CD8-positive, alpha-beta memory T cell (primary cell): ENCODE measurements at regions not wholly inside any gene's neighbourhood (a gene's known extent, or its start where the extent isn't known, plus 50 kb on each side); places are given as distances from the start of the nearest gene placed in this dataset.
"Not testable (repeated sequence)": the region's sequence is repeated elsewhere in the genome, so short reads cannot be mapped to it uniquely, and the experiment has no call there.

Experiments used
- CTCF ChIA-PET: fragments of 350-600 bp; sonication (Branson Sonifier 250); formaldehyde crosslinking; loops from one replicate; lab custom pipeline; 2021; ENCODE audit warnings: antibody characterized with exemption; lab: Charles Lee
- POLR2A ChIA-PET: fragments of 350-600 bp; sonication (Branson Sonifier 250); formaldehyde crosslinking; loops from one replicate; lab custom pipeline; 2021; ENCODE audit warnings: antibody characterized with exemption; lab: Charles Lee
- DNase-seq, 5 donors: peaks; one replicate each; pipeline versions ENCODE4 v3.0.0 to v3.0.0-alpha.2; 2020 to 2022; ENCODE audit warnings: mixed read lengths in 1 of 5
- H3K27ac ChIP-seq: one replicate; pipeline ENCODE4 v1.7.0; 2013; ENCODE audit warnings: low read depth, mild to moderate bottlenecking, low read length, moderate library complexity
- H3K27me3 ChIP-seq: 2 replicates; pipeline ENCODE4 v1.7.0; 2013; ENCODE audit warnings: low read length, mild to moderate bottlenecking; ENCODE audit not compliant: insufficient read depth, poor library complexity, severe bottlenecking
- H3K36me3 ChIP-seq: 2 replicates; pipeline ENCODE4 v1.7.0; 2013; ENCODE audit warnings: mild to moderate bottlenecking, low read length, moderate library complexity; ENCODE audit not compliant: insufficient read depth
- H3K4me1 ChIP-seq: 2 replicates; pipeline ENCODE4 v1.7.0; 2013; ENCODE audit warnings: mild to moderate bottlenecking, low read length, moderate library complexity; ENCODE audit not compliant: insufficient read depth
- H3K4me3 ChIP-seq: 2 replicates; pipeline ENCODE4 v1.7.0; 2013; ENCODE audit warnings: mild to moderate bottlenecking, low read length
- H3K9me3 ChIP-seq: 2 replicates; pipeline ENCODE4 v1.7.0; 2013; ENCODE audit warnings: mild to moderate bottlenecking, low read length
- H3K27ac Mint-ChIP-seq, 8 donors: one replicate each; pipeline ENCODE4 v1.8.0; 2020 to 2021; ENCODE audit warnings: mixed read lengths in 8 of 8, mild to moderate bottlenecking in 6 of 8, inconsistent platforms in 3 of 8, moderate library complexity in 3 of 8
- H3K27me3 Mint-ChIP-seq, 2 donors: one replicate each; pipeline ENCODE4 v1.8.0; 2020 to 2021; ENCODE audit warnings: mixed read lengths in 2 of 2, mild to moderate bottlenecking in 1 of 2, moderate library complexity in 1 of 2
- H3K36me3 Mint-ChIP-seq, 3 donors: one replicate each; pipeline ENCODE4 v1.8.0; 2020 to 2021; ENCODE audit warnings: mixed read lengths in 3 of 3, inconsistent platforms in 1 of 3, mild to moderate bottlenecking in 1 of 3
- H3K4me1 Mint-ChIP-seq, 3 donors: one replicate each; pipeline ENCODE4 v1.8.0; 2020 to 2021; ENCODE audit warnings: mixed read lengths in 3 of 3, inconsistent platforms in 1 of 3, mild to moderate bottlenecking in 1 of 3
- H3K4me3 Mint-ChIP-seq, 7 donors: one replicate each; pipeline ENCODE4 v1.8.0; 2020 to 2021; ENCODE audit warnings: mixed read lengths in 7 of 7, mild to moderate bottlenecking in 6 of 7, moderate library complexity in 4 of 7, inconsistent platforms in 2 of 7
- H3K9me3 Mint-ChIP-seq, 5 donors: one replicate each; pipeline ENCODE4 v1.8.0; 2020 to 2022; ENCODE audit warnings: mixed read lengths in 5 of 5, mild to moderate bottlenecking in 3 of 5, moderate library complexity in 2 of 5, inconsistent platforms in 1 of 5

DNA sequence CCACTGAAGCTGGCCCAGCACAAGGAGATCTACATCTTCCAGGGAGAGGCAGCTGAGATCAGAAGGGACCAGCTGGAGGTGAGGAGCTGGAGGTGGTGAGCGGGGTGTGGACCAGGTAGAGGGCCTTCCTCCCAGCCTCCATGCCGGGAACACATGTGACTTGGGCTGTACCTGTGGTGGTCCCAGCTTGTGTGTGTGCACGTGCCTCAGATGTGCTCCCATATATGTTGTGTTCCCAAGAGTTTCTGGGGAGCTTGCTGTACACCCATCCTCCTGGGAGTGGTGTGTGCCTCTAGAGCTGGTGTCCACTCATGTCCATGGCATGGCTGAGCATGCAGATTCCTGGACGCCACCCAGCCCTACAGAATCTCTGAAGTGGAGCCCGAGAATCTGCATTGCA is 183.7 kb upstream of the AKAP13 start:
- H3K27ac Mint-ChIP-seq, H3K9me3 Mint-ChIP-seq, H3K4me1 Mint-ChIP-seq, H3K27me3 Mint-ChIP-seq, H3K4me3 Mint-ChIP-seq, H3K4me1 ChIP-seq, H3K9me3 ChIP-seq, POLR2A ChIA-PET, H3K4me3 ChIP-seq, H3K36me3 ChIP-seq, CTCF ChIA-PET, H3K36me3 Mint-ChIP-seq, H3K27me3 ChIP-seq, DNase-seq, H3K27ac ChIP-seq: not testable (repeated sequence)

DNA sequence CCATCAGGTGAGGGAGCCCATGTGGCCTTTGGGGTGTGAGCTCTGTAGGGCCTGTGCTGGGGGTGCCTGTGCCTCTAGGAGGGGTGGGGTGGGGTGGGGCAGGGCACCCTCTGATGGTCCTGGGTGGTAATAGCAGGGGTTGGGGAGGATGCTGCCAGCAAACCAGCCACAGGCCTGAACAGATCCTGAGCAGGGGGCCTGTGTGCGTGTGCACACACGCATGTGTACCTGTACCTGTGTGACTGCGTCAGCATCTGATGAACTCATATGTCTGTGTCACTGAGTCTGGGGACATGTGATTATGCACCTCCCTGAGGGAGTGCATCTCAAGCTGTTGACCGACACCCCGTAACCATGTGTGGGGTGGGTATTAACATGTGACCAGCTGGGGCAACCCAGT is 182.8 kb upstream of the AKAP13 start:
- DNase-seq, H3K4me3 ChIP-seq, H3K4me1 Mint-ChIP-seq, H3K27me3 ChIP-seq, H3K27ac Mint-ChIP-seq, H3K9me3 ChIP-seq, H3K4me3 Mint-ChIP-seq, H3K4me1 ChIP-seq, H3K27me3 Mint-ChIP-seq, H3K36me3 ChIP-seq, CTCF ChIA-PET, H3K36me3 Mint-ChIP-seq, H3K27ac ChIP-seq, H3K9me3 Mint-ChIP-seq, POLR2A ChIA-PET: not testable (repeated sequence)

- H3K36me3 ChIP-seq, H3K27me3 Mint-ChIP-seq, CTCF ChIA-PET, H3K4me1 Mint-ChIP-seq, H3K4me3 Mint-ChIP-seq, H3K9me3 Mint-ChIP-seq, H3K27me3 ChIP-seq, H3K36me3 Mint-ChIP-seq, H3K27ac ChIP-seq, H3K4me1 ChIP-seq, POLR2A ChIA-PET, H3K4me3 ChIP-seq, H3K9me3 ChIP-seq, H3K27ac Mint-ChIP-seq, DNase-seq: not testable (repeated sequence)
Measured at GRCh38 chr15:85198432-85198831, 182.0 kb upstream of the AKAP13 start.

DNA sequence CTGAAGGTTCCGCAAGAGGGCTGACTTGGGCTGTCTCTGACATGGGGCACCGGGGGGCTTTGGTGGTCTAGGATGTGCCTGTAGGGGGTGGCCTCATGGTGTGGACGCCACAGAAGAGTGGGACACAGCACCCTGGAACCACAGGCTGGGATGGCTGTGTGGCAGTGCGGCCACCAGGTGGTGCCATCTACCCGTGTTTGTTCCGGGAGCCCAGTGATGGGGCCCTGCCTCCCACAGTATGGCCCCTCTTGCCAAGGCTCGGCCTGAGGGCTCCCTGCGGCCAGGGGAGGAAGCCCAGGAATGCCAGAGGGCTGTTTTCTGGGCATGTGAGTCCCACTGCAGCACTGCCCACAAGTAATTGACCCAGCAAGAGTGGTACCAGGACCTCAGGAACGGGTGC is 180.2 kb upstream of the AKAP13 start:
- H3K4me3 ChIP-seq, H3K27ac Mint-ChIP-seq, H3K4me1 ChIP-seq, H3K36me3 ChIP-seq, H3K27ac ChIP-seq, H3K27me3 ChIP-seq, H3K36me3 Mint-ChIP-seq, CTCF ChIA-PET, H3K27me3 Mint-ChIP-seq, DNase-seq, H3K9me3 ChIP-seq, H3K9me3 Mint-ChIP-seq, POLR2A ChIA-PET, H3K4me1 Mint-ChIP-seq, H3K4me3 Mint-ChIP-seq: not testable (repeated sequence)

- H3K9me3 Mint-ChIP-seq, H3K9me3 ChIP-seq, H3K36me3 ChIP-seq, POLR2A ChIA-PET, H3K27ac Mint-ChIP-seq, H3K27me3 ChIP-seq, H3K27me3 Mint-ChIP-seq, H3K4me1 ChIP-seq, H3K36me3 Mint-ChIP-seq, H3K4me3 Mint-ChIP-seq, H3K27ac ChIP-seq, H3K4me1 Mint-ChIP-seq, CTCF ChIA-PET, DNase-seq, H3K4me3 ChIP-seq: not testable (repeated sequence)
Measured at GRCh38 chr15:85201118-85201793, 179.1 kb upstream of the AKAP13 start.

DNA sequence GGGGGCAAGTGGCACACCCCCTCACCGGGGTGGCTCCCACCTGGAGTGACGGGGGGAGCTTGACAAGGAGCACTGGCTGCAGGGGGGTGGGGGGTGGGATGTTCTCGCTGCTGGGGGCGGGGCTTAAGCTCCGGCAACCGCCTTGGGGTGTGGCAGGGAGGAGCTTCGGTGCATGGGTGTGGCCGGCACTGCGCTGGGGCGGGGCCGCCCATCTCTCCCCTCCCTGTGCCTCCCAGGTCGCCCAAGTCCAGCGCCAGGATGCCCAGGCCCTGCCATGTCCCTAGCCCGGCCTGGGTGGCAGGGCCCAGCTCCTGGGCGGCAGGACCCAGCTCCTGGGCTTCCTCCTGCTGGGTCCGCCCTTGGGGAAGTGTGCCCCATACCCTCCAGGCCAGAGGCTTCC is 175.9 kb upstream of the AKAP13 start:
- H3K27ac ChIP-seq, H3K9me3 Mint-ChIP-seq, H3K9me3 ChIP-seq, H3K36me3 ChIP-seq, DNase-seq, H3K27me3 Mint-ChIP-seq, H3K27ac Mint-ChIP-seq, POLR2A ChIA-PET, H3K27me3 ChIP-seq, H3K4me1 ChIP-seq, H3K4me3 Mint-ChIP-seq, CTCF ChIA-PET, H3K4me1 Mint-ChIP-seq, H3K36me3 Mint-ChIP-seq, H3K4me3 ChIP-seq: not testable (repeated sequence)

DNA sequence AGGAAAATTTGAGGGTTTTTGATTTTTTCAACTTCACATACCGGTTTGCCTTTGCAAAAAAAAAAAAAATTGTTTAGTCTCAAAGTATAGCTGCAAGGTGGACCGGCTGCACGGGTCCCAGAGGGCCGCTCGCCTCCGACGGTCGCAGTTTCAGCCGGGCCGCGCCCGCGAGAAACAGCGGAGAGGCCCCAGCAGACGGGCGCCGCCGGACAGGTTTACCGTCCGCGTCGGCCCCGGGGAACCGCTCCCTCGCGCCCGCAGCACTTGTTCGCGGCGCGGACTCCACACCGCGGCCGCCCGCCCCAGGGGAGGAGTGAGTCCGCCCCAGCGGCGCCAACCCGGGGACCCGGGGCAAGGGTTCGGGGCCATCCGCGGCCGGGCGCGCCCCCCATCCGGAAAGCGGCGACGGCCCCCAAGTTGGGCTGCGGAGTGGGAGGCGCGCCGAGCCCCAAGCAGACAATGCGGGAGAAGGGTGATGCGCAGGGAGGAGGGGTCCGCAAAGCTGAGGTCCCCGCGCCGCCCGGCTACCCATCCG is 146.5 kb upstream of the AKAP13 start:
- H3K4me1 Mint-ChIP-seq, H3K9me3 ChIP-seq, CTCF ChIA-PET, H3K27me3 Mint-ChIP-seq, H3K36me3 ChIP-seq, H3K4me3 ChIP-seq, POLR2A ChIA-PET, H3K27ac Mint-ChIP-seq, H3K36me3 Mint-ChIP-seq, H3K4me3 Mint-ChIP-seq, H3K4me1 ChIP-seq, H3K9me3 Mint-ChIP-seq, H3K27me3 ChIP-seq, H3K27ac ChIP-seq: not testable (repeated sequence)
- peak in 1 of 5 donors; percentile 14 for DNase-seq

DNA sequence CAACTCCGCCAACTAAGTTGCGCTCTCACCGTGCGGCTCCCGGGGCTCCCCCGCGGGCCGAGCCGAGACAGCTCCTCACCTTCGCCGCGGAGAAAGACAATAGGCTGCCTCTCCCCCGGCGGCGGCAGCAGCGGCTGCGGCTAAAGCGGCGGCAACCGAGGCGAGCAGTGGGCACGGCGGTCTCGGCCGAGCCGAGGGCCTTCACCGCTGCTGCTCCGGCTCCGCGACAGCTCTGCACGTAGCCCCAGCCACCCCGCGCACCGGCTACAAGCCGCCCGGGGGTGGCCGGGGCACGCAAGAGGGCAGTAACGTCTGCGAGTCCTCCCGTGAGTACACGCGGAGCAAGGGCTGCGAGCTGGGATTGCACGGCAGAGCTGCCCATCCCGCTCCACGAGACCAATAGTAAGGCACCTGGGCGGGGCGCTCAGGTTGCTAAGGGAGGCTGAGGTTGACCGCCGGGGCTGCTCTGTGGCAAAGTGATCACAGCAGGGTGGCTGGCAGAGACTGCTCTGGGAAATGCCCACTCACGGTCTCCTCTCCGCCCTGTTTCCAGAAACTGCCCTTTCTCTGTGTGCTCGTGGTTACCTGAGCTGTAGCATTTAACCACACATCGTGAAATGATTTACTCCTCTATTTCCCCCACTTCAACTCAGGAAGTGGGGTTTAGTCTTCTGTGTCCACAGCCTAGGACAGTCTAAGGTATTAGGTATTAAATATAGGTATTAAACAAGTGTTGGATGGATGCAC is 145.8 kb upstream of the AKAP13 start:
- H3K4me3 Mint-ChIP-seq, H3K27ac ChIP-seq, H3K9me3 ChIP-seq, H3K27me3 ChIP-seq, H3K36me3 Mint-ChIP-seq, CTCF ChIA-PET, H3K9me3 Mint-ChIP-seq, H3K4me1 Mint-ChIP-seq, POLR2A ChIA-PET, H3K4me3 ChIP-seq, H3K27me3 Mint-ChIP-seq, H3K4me1 ChIP-seq, H3K36me3 ChIP-seq: not testable (repeated sequence)
- H3K27ac Mint-ChIP-seq = peak overlapping the region in 1 of 8 donors; percentile 56
- peak in 2 of 5 donors; percentile 25 to 45 for DNase-seq
